ENCODE measurements at regions not wholly inside any gene's neighbourhood (a gene's known extent, or its start where the extent isn't known, plus 50 kb on each side); places are given as distances from the start of the nearest gene placed in this dataset.

DNA sequence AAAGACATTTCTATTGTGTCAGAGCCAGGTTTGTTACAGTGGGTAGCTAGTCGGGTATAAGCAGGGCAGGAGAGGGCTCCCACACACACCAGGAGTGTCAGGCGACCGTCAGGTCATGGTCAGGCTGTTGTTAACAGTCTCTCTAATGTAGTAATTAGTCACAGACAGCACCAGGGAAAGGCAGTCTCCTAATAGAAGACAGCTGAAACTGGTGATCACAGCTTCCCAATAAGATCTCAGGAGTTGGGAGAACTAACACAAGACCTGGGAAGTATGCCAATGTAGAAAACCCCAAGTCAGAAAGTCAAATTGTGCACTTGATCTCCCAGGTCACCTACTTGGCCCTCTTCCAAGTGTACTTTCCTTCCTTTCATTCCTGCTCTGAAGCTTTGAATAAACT, 53.0 kb upstream of the GPR6 start:
- ATAC-seq (ENCODE audit: insufficient read depth, low FRiP score) (no peak), DNase-seq (peak; percentile 33 to 71 (median 37))
- Histone ChIP-seq H3K27ac (ENCODE audit: low read depth in 1 of 2, low read length in 1 of 2) (no peak overlapping the region), H3K4me3 (no peak overlapping the region), H3K36me3 (ENCODE audit: control insufficient read depth in 4 of 4, insufficient read depth in 4 of 4, low read length in 4 of 4) (no peaks in the 10 kb centered on the region), H3K27me3 (ENCODE audit: control insufficient read depth in 3 of 3, insufficient read depth in 3 of 3, low read length in 2 of 3) (no peaks in the 10 kb centered on the region), H3K9ac (ENCODE audit: insufficient read depth in 1 of 2, low read length in 2 of 2) (no peak overlapping the region), H3K9me3 (ENCODE audit: control insufficient read depth in 4 of 4, insufficient read depth in 3 of 4, low read length in 3 of 4) (no peaks in the 10 kb centered on the region), H3K4me1 (ENCODE audit: control insufficient read depth in 5 of 5, insufficient read depth in 5 of 5, low read length in 5 of 5) (peaks cover 0 to 6% (median 2%) of the 10 kb centered on the region in 5 donors)
- no peak for TF ChIP-seq CTCF (IDR thresholded peaks at IDR 0.05; ENCODE audit: control extremely low read depth, extremely low read depth)
- WGBS, 2 donors: 50 to 74% methylated on average over 3 of the region's 3 CpGs

DNA sequence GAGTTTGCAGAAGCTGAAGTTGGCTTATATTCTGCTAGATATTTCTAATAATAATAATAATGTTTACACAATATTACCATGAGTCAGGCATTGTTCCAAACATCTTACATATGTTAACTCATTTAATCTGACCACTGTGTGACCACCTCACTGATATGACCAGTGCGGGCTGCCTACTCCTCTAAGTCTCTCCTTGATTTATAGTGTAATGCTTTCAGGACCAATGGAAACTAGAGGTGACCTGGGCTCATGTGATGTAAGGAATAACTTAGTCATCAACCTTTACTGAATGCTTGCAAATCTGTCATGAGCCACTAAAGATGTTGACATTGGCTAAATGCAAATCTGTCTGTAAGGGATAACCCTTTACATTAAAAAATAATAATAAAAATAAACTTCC, 51.1 kb upstream of the GPR6 start:
- H3K4me3 ChIP-seq: no peak overlapping the region
- H3K9ac ChIP-seq (ENCODE audit: insufficient read depth in 1 of 2, low read length in 2 of 2): no peak overlapping the region
- TF ChIP-seq CTCF (IDR thresholded peaks at IDR 0.05; ENCODE audit: control extremely low read depth, extremely low read depth): no peak
- ATAC-seq (ENCODE audit: insufficient read depth, low FRiP score): no peak
- DNase-seq: no peak
- peaks cover 0 to 6% (median 2%) of the 10 kb centered on the region in 5 donors for H3K4me1 ChIP-seq (ENCODE audit: control insufficient read depth in 5 of 5, insufficient read depth in 5 of 5, low read length in 5 of 5)
- WGBS, 2 donors: 89 to 90% methylated on average over 1 of the region's 1 CpG
- no peaks in the 10 kb centered on the region for H3K36me3 ChIP-seq (ENCODE audit: control insufficient read depth in 4 of 4, insufficient read depth in 4 of 4, low read length in 4 of 4)
- H3K27ac ChIP-seq (ENCODE audit: low read depth in 1 of 2, low read length in 1 of 2): no peak overlapping the region
- H3K27me3 ChIP-seq (ENCODE audit: control insufficient read depth in 3 of 3, insufficient read depth in 3 of 3, low read length in 2 of 3): no peaks in the 10 kb centered on the region
- H3K9me3 ChIP-seq (ENCODE audit: control insufficient read depth in 4 of 4, insufficient read depth in 3 of 4, low read length in 3 of 4): no peaks in the 10 kb centered on the region
